ENCODE measurements at regions not wholly inside any gene's neighbourhood (a gene's known extent, or its start where the extent isn't known, plus 50 kb on each side); places are given as distances from the start of the nearest gene placed in this dataset.

- H2BK5ac ChIP-seq (ENCODE audit: low read depth, low read length, poor library complexity, severe bottlenecking) = no peak overlapping the region
- no peaks in the 10 kb centered on the region for H4K20me1 ChIP-seq (ENCODE audit: insufficient read depth, low read length)
- H3K18ac ChIP-seq (ENCODE audit: low read depth, low read length) = no peak overlapping the region
- no peak overlapping the region for H3K23ac ChIP-seq (ENCODE audit: low read depth, low read length)
- H3K4me2 ChIP-seq (ENCODE audit: low read depth, low read length) = no peak overlapping the region
- no peak overlapping the region for H2AK5ac ChIP-seq (ENCODE audit: low read depth, low read length)
- H3K4ac ChIP-seq (ENCODE audit: low read depth, low read length) = no peak overlapping the region
- H3K27ac ChIP-seq (ENCODE audit: insufficient read depth, low read length) = no peak overlapping the region
- H3K9ac ChIP-seq (ENCODE audit: low read depth, low read length) = no peak overlapping the region
- H3K9me1 ChIP-seq (ENCODE audit: insufficient read depth, low read length) = no peaks in the 10 kb centered on the region
- intact Hi-C loops (cut with micrococcal nuclease) = no loop called here
- no peak overlapping the region for H2BK15ac ChIP-seq (ENCODE audit: low read depth, low read length)
- dilution Hi-C loops (cut with HindIII; ENCODE audit: low sequenced_read_pairs, unreplicated experiment) = no loop called here
- H4K8ac ChIP-seq (ENCODE audit: low read depth in 2 of 2, low read length in 2 of 2) = no peak overlapping the region
- H2AFZ ChIP-seq (replicated peaks; ENCODE audit: low read length, poor library complexity) = no peak overlapping the region
- H3K4me3 ChIP-seq (ENCODE audit: insufficient read depth, low read depth, low read length) = no peak overlapping the region
- H2BK120ac ChIP-seq (ENCODE audit: low read depth, low read length) = no peak overlapping the region
- H3K79me1 ChIP-seq (ENCODE audit: low read depth in 1 of 2, low read length in 2 of 2) = no peaks in the 10 kb centered on the region
- no peaks in the 10 kb centered on the region for H3K4me1 ChIP-seq (ENCODE audit: control insufficient read depth, insufficient read depth, low read length)
- H3K27me3 ChIP-seq (ENCODE audit: control insufficient read depth, insufficient read depth, low read length) = 0 out of 2 replicates have a peak, but pooled peaks cover 1% of the 10 kb centered on the region
- POLR2A ChIA-PET (ENCODE audit: unreplicated experiment) = no interaction called here
- in situ Hi-C loops (cut with MboI; ENCODE audit: low sequenced_read_pairs) = no loop called here
- TF ChIP-seq MAFK (IDR thresholded peaks at IDR 0.05; ENCODE audit: low read depth, low read length) (no peak), RAD21 (IDR thresholded peaks at IDR 0.05; ENCODE audit: low read length) (no peak)
- no peaks in the 10 kb centered on the region for H3K36me3 ChIP-seq (ENCODE audit: control insufficient read depth, insufficient read depth, low read length)
- H4K91ac ChIP-seq (ENCODE audit: insufficient read depth, low read depth, low read length) = no peak overlapping the region
- no peak for DNase-seq
- H3K14ac ChIP-seq (replicated peaks; ENCODE audit: low read depth, low read length) = no peak overlapping the region
- WGBS, 2 experiments (ENCODE audit: extremely low coverage in 2 of 2, insufficient read length in 1 of 2) = no CpG with 5 or more reads among the region's 5 CpGs
- ATAC-seq (ENCODE audit: low read depth) = no peak
- H3K9me3 ChIP-seq (ENCODE audit: control insufficient read depth, insufficient read depth, low read length) = no peaks in the 10 kb centered on the region
- no peak overlapping the region for H4K5ac ChIP-seq (ENCODE audit: low read depth, low read length)
- H2AK9ac ChIP-seq (replicated peaks; ENCODE audit: low read depth, low read length, poor library complexity) = no peak overlapping the region
- H3K56ac ChIP-seq (ENCODE audit: extremely low read depth, insufficient read depth, low read length) = no peak overlapping the region
- H2BK20ac ChIP-seq (ENCODE audit: low read depth, low read length) = no peak overlapping the region
- CTCF ChIA-PET = interaction anchor here (0.7 kb wide), 1 partner anchor 49 kb away, joined by 3 read pairs; no protein-coding TSS in a partner anchor
- no TSS peak for BruUV-seq (replicated peaks)
These were observed 174.6 kb upstream of the TENM4 start for GRCh38 chr11:79615425-79615824.
